PC-9 (cell line): ENCODE measurements at regions not wholly inside any gene's neighbourhood (a gene's known extent, or its start where the extent isn't known, plus 50 kb on each side); places are given as distances from the start of the nearest gene placed in this dataset.
"Not testable (repeated sequence)": the region's sequence is repeated elsewhere in the genome, so short reads cannot be mapped to it uniquely, and the experiment has no call there.

Source experiments
- EZH2 ChIP-seq: fragments of 200-600 bp; sonication (generic); IDR thresholded peaks from 2 replicates; pipeline ENCODE4 v1.8.0; 2017; ENCODE audit warnings: antibody characterized with exemption, low read depth
- TF ChIP-seq, protein P1 (sequence below): fragments of 200-600 bp; sonication (generic); conservative IDR thresholded peaks from 2 replicates; pipeline ENCODE4 v1.6.1; 2017; ENCODE audit warnings: mixed run types, antibody characterized with exemption, mild to moderate bottlenecking, moderate library complexity

DNA sequence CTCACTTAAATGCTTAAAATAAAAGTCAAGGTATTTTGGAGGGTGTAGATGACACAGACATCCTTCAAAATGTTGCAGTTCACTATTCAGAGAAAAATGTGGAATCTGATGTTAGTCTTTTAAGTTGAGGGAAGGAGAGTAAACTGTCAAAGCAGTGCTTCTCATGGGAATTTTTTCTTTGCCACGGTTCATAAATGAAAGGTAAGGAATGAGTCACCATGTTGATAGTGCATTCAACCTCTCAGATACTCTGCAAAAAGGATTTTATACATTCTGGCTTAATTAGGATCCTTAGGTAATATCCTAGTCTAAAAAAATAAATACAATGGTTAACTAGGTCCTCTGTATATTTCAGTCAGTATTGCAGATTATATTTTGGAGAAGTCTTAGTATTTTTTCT lies 804.3 kb downstream of the TTLL7 start:
- TF ChIP-seq, protein P1, sequence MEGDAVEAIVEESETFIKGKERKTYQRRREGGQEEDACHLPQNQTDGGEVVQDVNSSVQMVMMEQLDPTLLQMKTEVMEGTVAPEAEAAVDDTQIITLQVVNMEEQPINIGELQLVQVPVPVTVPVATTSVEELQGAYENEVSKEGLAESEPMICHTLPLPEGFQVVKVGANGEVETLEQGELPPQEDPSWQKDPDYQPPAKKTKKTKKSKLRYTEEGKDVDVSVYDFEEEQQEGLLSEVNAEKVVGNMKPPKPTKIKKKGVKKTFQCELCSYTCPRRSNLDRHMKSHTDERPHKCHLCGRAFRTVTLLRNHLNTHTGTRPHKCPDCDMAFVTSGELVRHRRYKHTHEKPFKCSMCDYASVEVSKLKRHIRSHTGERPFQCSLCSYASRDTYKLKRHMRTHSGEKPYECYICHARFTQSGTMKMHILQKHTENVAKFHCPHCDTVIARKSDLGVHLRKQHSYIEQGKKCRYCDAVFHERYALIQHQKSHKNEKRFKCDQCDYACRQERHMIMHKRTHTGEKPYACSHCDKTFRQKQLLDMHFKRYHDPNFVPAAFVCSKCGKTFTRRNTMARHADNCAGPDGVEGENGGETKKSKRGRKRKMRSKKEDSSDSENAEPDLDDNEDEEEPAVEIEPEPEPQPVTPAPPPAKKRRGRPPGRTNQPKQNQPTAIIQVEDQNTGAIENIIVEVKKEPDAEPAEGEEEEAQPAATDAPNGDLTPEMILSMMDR: not testable (repeated sequence)
- TF ChIP-seq EZH2: not testable (repeated sequence)
